Transverse colon (tissue), 4 donors: ENCODE measurements at regions not wholly inside any gene's neighbourhood (a gene's known extent, or its start where the extent isn't known, plus 50 kb on each side); places are given as distances from the start of the nearest gene placed in this dataset.

Experiments used
- EP300 ChIP-seq: sonication (generic); formaldehyde crosslinking; IDR thresholded peaks from one replicate; pipeline ENCODE4 v1.6.1; 2017; ENCODE audit warnings: antibody characterized with exemption, low read depth
- POLR2A ChIP-seq: fragments of 450-650 bp; IDR thresholded peaks from one replicate; pipeline ENCODE4 v1.6.1; 2016; ENCODE audit warnings: antibody characterized with exemption, mild to moderate bottlenecking, moderate library complexity
- POLR2AphosphoS5 ChIP-seq, 3 donors: sonication (generic); formaldehyde crosslinking; IDR thresholded peaks; one replicate each; pipeline ENCODE4 v1.6.1; 2016; ENCODE audit warnings: antibody characterized with exemption in 3 of 3
- TF ChIP-seq, protein P1 (sequence below), 5 experiments: fragments of 200-600 bp in 3 of 5; fragments of 450-650 bp in 2 of 5; sonication (generic) in 3 of 5; IDR thresholded peaks; 1 replicate in 2 of 5; 2 replicates in 3 of 5; pipeline ENCODE4 v1.5.1; 2016 to 2017; ENCODE audit warnings: antibody characterized with exemption in 5 of 5, inconsistent platforms in 3 of 5, mild to moderate bottlenecking in 2 of 5, moderate library complexity in 1 of 5

DNA sequence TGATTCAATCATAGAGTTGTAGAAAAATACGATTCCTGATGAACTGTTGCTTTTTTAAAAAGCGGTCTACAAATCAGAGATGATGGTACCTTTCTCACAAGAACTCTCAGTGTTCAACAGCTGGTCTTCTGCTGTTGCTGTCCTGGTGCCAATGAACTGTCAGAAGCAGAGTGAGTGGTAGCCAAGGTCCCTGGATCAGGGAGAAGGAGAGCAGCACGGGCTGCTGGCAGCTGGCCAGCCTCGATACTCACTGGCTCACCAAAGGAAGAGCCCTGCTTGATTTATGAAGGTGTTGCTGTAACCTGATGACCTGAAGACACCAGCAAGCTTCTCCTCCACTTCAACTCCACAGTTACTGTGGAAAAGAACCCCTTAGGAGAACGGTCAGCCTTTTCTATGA, 300.8 kb upstream of the SOX11 start:
- no peak for TF ChIP-seq POLR2A
- no peak for TF ChIP-seq EP300
- TF ChIP-seq, protein P1, sequence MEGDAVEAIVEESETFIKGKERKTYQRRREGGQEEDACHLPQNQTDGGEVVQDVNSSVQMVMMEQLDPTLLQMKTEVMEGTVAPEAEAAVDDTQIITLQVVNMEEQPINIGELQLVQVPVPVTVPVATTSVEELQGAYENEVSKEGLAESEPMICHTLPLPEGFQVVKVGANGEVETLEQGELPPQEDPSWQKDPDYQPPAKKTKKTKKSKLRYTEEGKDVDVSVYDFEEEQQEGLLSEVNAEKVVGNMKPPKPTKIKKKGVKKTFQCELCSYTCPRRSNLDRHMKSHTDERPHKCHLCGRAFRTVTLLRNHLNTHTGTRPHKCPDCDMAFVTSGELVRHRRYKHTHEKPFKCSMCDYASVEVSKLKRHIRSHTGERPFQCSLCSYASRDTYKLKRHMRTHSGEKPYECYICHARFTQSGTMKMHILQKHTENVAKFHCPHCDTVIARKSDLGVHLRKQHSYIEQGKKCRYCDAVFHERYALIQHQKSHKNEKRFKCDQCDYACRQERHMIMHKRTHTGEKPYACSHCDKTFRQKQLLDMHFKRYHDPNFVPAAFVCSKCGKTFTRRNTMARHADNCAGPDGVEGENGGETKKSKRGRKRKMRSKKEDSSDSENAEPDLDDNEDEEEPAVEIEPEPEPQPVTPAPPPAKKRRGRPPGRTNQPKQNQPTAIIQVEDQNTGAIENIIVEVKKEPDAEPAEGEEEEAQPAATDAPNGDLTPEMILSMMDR (IDR thresholded peaks at IDR 0.05), result no peak
- TF ChIP-seq POLR2AphosphoS5 (IDR thresholded peaks at IDR 0.05), result no peak
